BLaER1 (cell line): ENCODE measurements at regions not wholly inside any gene's neighbourhood (a gene's known extent, or its start where the extent isn't known, plus 50 kb on each side); places are given as distances from the start of the nearest gene placed in this dataset.

Source experiments
- H3K27ac ChIP-seq: shearing (Covaris generic); formaldehyde crosslinking; 2 replicates; pipeline ENCODE4 v1.8.1; 2022
- H3K27me3 ChIP-seq: shearing (Covaris generic); formaldehyde crosslinking; 2 replicates; pipeline ENCODE4 v1.8.1; 2022
- H3K36me3 ChIP-seq: shearing (Covaris generic); formaldehyde crosslinking; 2 replicates; pipeline ENCODE4 v1.8.1; 2022
- H3K4me1 ChIP-seq: shearing (Covaris generic); formaldehyde crosslinking; 2 replicates; pipeline ENCODE4 v1.8.1; 2022
- H3K4me2 ChIP-seq: shearing (Covaris generic); formaldehyde crosslinking; 2 replicates; pipeline ENCODE4 v1.8.1; 2022
- H3K4me3 ChIP-seq: shearing (Covaris generic); formaldehyde crosslinking; 2 replicates; pipeline ENCODE4 v1.8.1; 2022
- H3K9ac ChIP-seq: shearing (Covaris generic); formaldehyde crosslinking; 2 replicates; pipeline ENCODE4 v1.8.1; 2022
- H3K9me3 ChIP-seq: shearing (Covaris generic); formaldehyde crosslinking; 2 replicates; pipeline ENCODE4 v1.8.1; 2022
- H4K20me1 ChIP-seq: shearing (Covaris generic); formaldehyde crosslinking; 2 replicates; pipeline ENCODE4 v1.8.1; 2022
- Cebpa-rat ChIP-seq: shearing (Covaris generic); IDR thresholded peaks from 2 replicates; pipeline ENCODE4 v1.8.1; 2022

- H3K27ac ChIP-seq, result no peak overlapping the region
- H3K27me3 ChIP-seq, result no peaks in the 10 kb centered on the region
- H4K20me1 ChIP-seq, result no peaks in the 10 kb centered on the region
- no peaks in the 10 kb centered on the region for H3K36me3 ChIP-seq
- H3K4me2 ChIP-seq, result no peak overlapping the region
- no peaks in the 10 kb centered on the region for H3K9me3 ChIP-seq
- no peak for TF ChIP-seq Cebpa-rat
- H3K4me3 ChIP-seq, result no peak overlapping the region
- H3K4me1 ChIP-seq, result no peaks in the 10 kb centered on the region
- H3K9ac ChIP-seq, result no peak overlapping the region
Observed at GRCh38 chr3:117485841-117486240, 776.3 kb downstream of the TUSC7 start.

- no peak for TF ChIP-seq Cebpa-rat
- H3K4me1 ChIP-seq, result no peaks in the 10 kb centered on the region
- no peak overlapping the region for H3K4me3 ChIP-seq
- H3K27me3 ChIP-seq, result no peaks in the 10 kb centered on the region
- H3K36me3 ChIP-seq, result no peaks in the 10 kb centered on the region
- no peak overlapping the region for H3K27ac ChIP-seq
- H3K9me3 ChIP-seq, result no peaks in the 10 kb centered on the region
- H3K4me2 ChIP-seq, result no peak overlapping the region
- H3K9ac ChIP-seq, result no peak overlapping the region
- no peaks in the 10 kb centered on the region for H4K20me1 ChIP-seq
Observed at GRCh38 chr3:117486719-117487716, 777.4 kb downstream of the TUSC7 start.

GRCh38 chr3:117488983-117489382 lies 779.4 kb downstream of the TUSC7 start:
- Histone ChIP-seq H3K9ac (no peak overlapping the region), H3K4me1 (no peaks in the 10 kb centered on the region), H3K9me3 (no peaks in the 10 kb centered on the region), H3K4me3 (no peak overlapping the region), H3K36me3 (no peaks in the 10 kb centered on the region), H3K4me2 (no peak overlapping the region), H3K27me3 (no peaks in the 10 kb centered on the region), H3K27ac (no peak overlapping the region), H4K20me1 (no peaks in the 10 kb centered on the region)
- no peak for TF ChIP-seq Cebpa-rat

- Histone ChIP-seq H3K9me3 (no peaks in the 10 kb centered on the region), H3K27ac (no peak overlapping the region), H4K20me1 (no peaks in the 10 kb centered on the region), H3K4me1 (no peaks in the 10 kb centered on the region), H3K36me3 (no peaks in the 10 kb centered on the region), H3K9ac (no peak overlapping the region), H3K4me2 (no peak overlapping the region), H3K4me3 (no peak overlapping the region), H3K27me3 (no peaks in the 10 kb centered on the region)
- no peak for TF ChIP-seq Cebpa-rat
Observed at GRCh38 chr3:117489663-117490079, 780.1 kb downstream of the TUSC7 start.

GRCh38 chr3:117490716-117491115 lies 781.1 kb downstream of the TUSC7 start:
- Histone ChIP-seq H3K4me3 (no peak overlapping the region), H3K27ac (no peak overlapping the region), H4K20me1 (no peaks in the 10 kb centered on the region), H3K9ac (no peak overlapping the region), H3K4me1 (no peaks in the 10 kb centered on the region), H3K9me3 (no peaks in the 10 kb centered on the region), H3K27me3 (no peaks in the 10 kb centered on the region), H3K4me2 (no peak overlapping the region), H3K36me3 (no peaks in the 10 kb centered on the region)
- TF ChIP-seq Cebpa-rat, result no peak

GRCh38 chr3:117495620-117496019 lies 786.0 kb downstream of the TUSC7 start:
- Histone ChIP-seq H3K36me3 (no peaks in the 10 kb centered on the region), H3K4me1 (no peaks in the 10 kb centered on the region), H3K27me3 (no peaks in the 10 kb centered on the region), H3K4me3 (no peak overlapping the region), H4K20me1 (no peaks in the 10 kb centered on the region), H3K4me2 (no peak overlapping the region), H3K9me3 (no peaks in the 10 kb centered on the region), H3K27ac (no peak overlapping the region), H3K9ac (no peak overlapping the region)
- TF ChIP-seq Cebpa-rat, result no peak

- no peak overlapping the region for H3K4me2 ChIP-seq
- no peaks in the 10 kb centered on the region for H3K36me3 ChIP-seq
- H4K20me1 ChIP-seq, result no peaks in the 10 kb centered on the region
- no peak overlapping the region for H3K9ac ChIP-seq
- TF ChIP-seq Cebpa-rat, result no peak
- no peaks in the 10 kb centered on the region for H3K9me3 ChIP-seq
- H3K27me3 ChIP-seq, result no peaks in the 10 kb centered on the region
- H3K4me1 ChIP-seq, result no peaks in the 10 kb centered on the region
- H3K27ac ChIP-seq, result no peak overlapping the region
- no peak overlapping the region for H3K4me3 ChIP-seq
Observed at GRCh38 chr3:117499189-117499870, 789.8 kb downstream of the TUSC7 start.

GRCh38 chr3:117507958-117508357 lies 798.4 kb downstream of the TUSC7 start:
- Histone ChIP-seq H3K36me3 (no peaks in the 10 kb centered on the region), H3K9ac (no peak overlapping the region), H3K27ac (no peak overlapping the region), H3K4me3 (no peak overlapping the region), H3K4me1 (no peaks in the 10 kb centered on the region), H3K4me2 (no peak overlapping the region), H3K9me3 (no peaks in the 10 kb centered on the region), H3K27me3 (no peaks in the 10 kb centered on the region), H4K20me1 (no peaks in the 10 kb centered on the region)
- no peak for TF ChIP-seq Cebpa-rat

GRCh38 chr3:117509858-117510257 lies 800.3 kb downstream of the TUSC7 start:
- Histone ChIP-seq H3K4me1 (no peaks in the 10 kb centered on the region), H4K20me1 (no peaks in the 10 kb centered on the region), H3K27ac (no peak overlapping the region), H3K4me3 (no peak overlapping the region), H3K27me3 (no peaks in the 10 kb centered on the region), H3K9ac (no peak overlapping the region), H3K4me2 (no peak overlapping the region), H3K36me3 (no peaks in the 10 kb centered on the region), H3K9me3 (no peaks in the 10 kb centered on the region)
- no peak for TF ChIP-seq Cebpa-rat

GRCh38 chr3:117510396-117510795 lies 800.8 kb downstream of the TUSC7 start:
- Histone ChIP-seq H4K20me1 (no peaks in the 10 kb centered on the region), H3K27ac (no peak overlapping the region), H3K4me1 (no peaks in the 10 kb centered on the region), H3K36me3 (no peaks in the 10 kb centered on the region), H3K9ac (no peak overlapping the region), H3K4me2 (no peak overlapping the region), H3K4me3 (no peak overlapping the region), H3K27me3 (no peaks in the 10 kb centered on the region), H3K9me3 (no peaks in the 10 kb centered on the region)
- TF ChIP-seq Cebpa-rat, result no peak
